ENCODE measurements at regions not wholly inside any gene's neighbourhood (a gene's known extent, or its start where the extent isn't known, plus 50 kb on each side); places are given as distances from the start of the nearest gene placed in this dataset.

DNA sequence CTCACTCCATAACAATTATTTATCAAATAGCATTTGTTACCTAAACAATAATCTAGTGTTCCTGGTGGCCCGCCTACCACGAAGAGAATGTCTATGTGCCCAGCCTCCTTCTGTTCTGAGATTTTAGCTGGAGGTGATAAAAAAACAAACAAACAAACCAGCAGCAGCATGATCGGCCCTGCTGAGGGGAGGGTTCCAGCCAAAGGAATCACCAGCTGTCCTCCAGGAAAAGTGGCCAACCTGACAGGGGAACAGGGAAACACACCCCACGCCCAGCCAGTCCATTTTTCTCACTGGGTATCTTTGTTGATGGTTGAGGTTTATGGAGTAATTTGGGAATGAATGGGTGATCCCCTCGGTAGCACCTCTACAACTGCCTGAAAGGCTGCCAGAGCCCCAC, 203.0 kb upstream of the DYNLRB2 start:
- TF ChIP-seq, protein P1, sequence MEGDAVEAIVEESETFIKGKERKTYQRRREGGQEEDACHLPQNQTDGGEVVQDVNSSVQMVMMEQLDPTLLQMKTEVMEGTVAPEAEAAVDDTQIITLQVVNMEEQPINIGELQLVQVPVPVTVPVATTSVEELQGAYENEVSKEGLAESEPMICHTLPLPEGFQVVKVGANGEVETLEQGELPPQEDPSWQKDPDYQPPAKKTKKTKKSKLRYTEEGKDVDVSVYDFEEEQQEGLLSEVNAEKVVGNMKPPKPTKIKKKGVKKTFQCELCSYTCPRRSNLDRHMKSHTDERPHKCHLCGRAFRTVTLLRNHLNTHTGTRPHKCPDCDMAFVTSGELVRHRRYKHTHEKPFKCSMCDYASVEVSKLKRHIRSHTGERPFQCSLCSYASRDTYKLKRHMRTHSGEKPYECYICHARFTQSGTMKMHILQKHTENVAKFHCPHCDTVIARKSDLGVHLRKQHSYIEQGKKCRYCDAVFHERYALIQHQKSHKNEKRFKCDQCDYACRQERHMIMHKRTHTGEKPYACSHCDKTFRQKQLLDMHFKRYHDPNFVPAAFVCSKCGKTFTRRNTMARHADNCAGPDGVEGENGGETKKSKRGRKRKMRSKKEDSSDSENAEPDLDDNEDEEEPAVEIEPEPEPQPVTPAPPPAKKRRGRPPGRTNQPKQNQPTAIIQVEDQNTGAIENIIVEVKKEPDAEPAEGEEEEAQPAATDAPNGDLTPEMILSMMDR (IDR thresholded peaks at IDR 0.05) = no peak
- TF ChIP-seq POLR2A (IDR thresholded peaks at IDR 0.05) = no peak

All from right lobe of liver (tissue), 4 donors.